ENCODE measurements at regions not wholly inside any gene's neighbourhood (a gene's known extent, or its start where the extent isn't known, plus 50 kb on each side); places are given as distances from the start of the nearest gene placed in this dataset.

GRCh38 chr1:14363707-14364413, 234.6 kb upstream of the KAZN start:
- no peak for DNase-seq

- DNase-seq = no peak
Measured at GRCh38 chr1:14365301-14365988, 233.0 kb upstream of the KAZN start.

GRCh38 chr1:14366091-14367018, 232.1 kb upstream of the KAZN start:
- DNase-seq = no peak

- no peak for DNase-seq
Measured at GRCh38 chr1:14367451-14367850, 231.0 kb upstream of the KAZN start.

- DNase-seq = no peak
Measured at GRCh38 chr1:14369526-14370213, 228.8 kb upstream of the KAZN start.

GRCh38 chr1:14371771-14372497, 226.6 kb upstream of the KAZN start:
- no peak for DNase-seq

GRCh38 chr1:14372526-14372925, 226.0 kb upstream of the KAZN start:
- DNase-seq = no peak

- DNase-seq = no peak
Measured at GRCh38 chr1:14373081-14373758, 225.3 kb upstream of the KAZN start.

GRCh38 chr1:14375226-14375625, 223.3 kb upstream of the KAZN start:
- DNase-seq = no peak

GRCh38 chr1:14377386-14377785, 221.1 kb upstream of the KAZN start:
- DNase-seq = no peak

- DNase-seq = no peak
Measured at GRCh38 chr1:14380408-14380807, 218.1 kb upstream of the KAZN start.

GRCh38 chr1:14390816-14391215, 207.7 kb upstream of the KAZN start:
- DNase-seq = no peak

GRCh38 chr1:14392161-14392858, 206.2 kb upstream of the KAZN start:
- DNase-seq = no peak

- no peak for DNase-seq
Measured at GRCh38 chr1:14392859-14393365, 205.6 kb upstream of the KAZN start.

GRCh38 chr1:14396100-14396499, 202.4 kb upstream of the KAZN start:
- no peak for DNase-seq

GRCh38 chr1:14403961-14404645, 194.4 kb upstream of the KAZN start:
- no peak for DNase-seq

- DNase-seq = no peak
Measured at GRCh38 chr1:14404862-14405301, 193.6 kb upstream of the KAZN start.

GRCh38 chr1:14412235-14412634, 186.2 kb upstream of the KAZN start:
- DNase-seq = no peak

GRCh38 chr1:14413819-14414490, 184.5 kb upstream of the KAZN start:
- DNase-seq = no peak

All from activated T-cell treated with anti-CD3 and anti-CD28 coated beads, Interleukin-2, amount 50 U/mL, for 48 hours (primary cell).